Ishikawa (cell line): ENCODE measurements at regions not wholly inside any gene's neighbourhood (a gene's known extent, or its start where the extent isn't known, plus 50 kb on each side); places are given as distances from the start of the nearest gene placed in this dataset.

Experiments
- CEBPB ChIP-seq: IDR thresholded peaks from 2 replicates; pipeline ENCODE4 v1.6.1; 2012
- CREB1 ChIP-seq: IDR thresholded peaks from 2 replicates; pipeline ENCODE4 v1.6.1; 2012; ENCODE audit warnings: low read depth
- EGR1 ChIP-seq: IDR thresholded peaks from 2 replicates; pipeline ENCODE4 v1.6.1; 2012
- EP300 ChIP-seq: IDR thresholded peaks from 2 replicates; pipeline ENCODE4 v1.6.1; 2012; ENCODE audit warnings: borderline replicate concordance
- FOXM1 ChIP-seq: IDR thresholded peaks from 2 replicates; pipeline ENCODE4 v1.6.1; 2012; ENCODE audit warnings: low read depth, borderline replicate concordance
- MAX ChIP-seq: IDR thresholded peaks from 2 replicates; pipeline ENCODE4 v1.6.1; 2012
- NFIC ChIP-seq: IDR thresholded peaks from 2 replicates; pipeline ENCODE4 v1.6.1; 2012
- RAD21 ChIP-seq: IDR thresholded peaks from 2 replicates; pipeline ENCODE4 v1.6.1; 2012; ENCODE audit warnings: low read depth
- TAF1 ChIP-seq: IDR thresholded peaks from 2 replicates; pipeline ENCODE4 v1.6.1; 2012; ENCODE audit warnings: low read depth, mild to moderate bottlenecking
- TCF12 ChIP-seq: IDR thresholded peaks from 2 replicates; pipeline ENCODE4 v1.6.1; 2012; ENCODE audit warnings: low read depth
- TEAD4 ChIP-seq: IDR thresholded peaks from 2 replicates; pipeline ENCODE4 v1.6.1; 2012
- YY1 ChIP-seq: IDR thresholded peaks from 2 replicates; pipeline ENCODE4 v1.6.1; 2012; ENCODE audit warnings: low read depth
- ZBTB7A ChIP-seq: IDR thresholded peaks from 2 replicates; pipeline ENCODE4 v1.6.1; 2012; ENCODE audit warnings: low read depth
- TF ChIP-seq, protein P1 (sequence below): IDR thresholded peaks from 2 replicates; pipeline ENCODE4 v1.6.1; 2012
- TF ChIP-seq, protein P2 (sequence below): IDR thresholded peaks from 2 replicates; pipeline ENCODE4 v1.6.1; 2012; ENCODE audit warnings: low read depth, mild to moderate bottlenecking

GRCh38 chr9:19618816-19619215 lies 170.0 kb downstream of the SLC24A2 start:
- no peak for TF ChIP-seq TAF1
- no peak for TF ChIP-seq ZBTB7A
- no peak for TF ChIP-seq EGR1
- no peak for TF ChIP-seq CEBPB
- TF ChIP-seq CREB1: no peak
- TF ChIP-seq NFIC: no peak
- TF ChIP-seq, protein P1, sequence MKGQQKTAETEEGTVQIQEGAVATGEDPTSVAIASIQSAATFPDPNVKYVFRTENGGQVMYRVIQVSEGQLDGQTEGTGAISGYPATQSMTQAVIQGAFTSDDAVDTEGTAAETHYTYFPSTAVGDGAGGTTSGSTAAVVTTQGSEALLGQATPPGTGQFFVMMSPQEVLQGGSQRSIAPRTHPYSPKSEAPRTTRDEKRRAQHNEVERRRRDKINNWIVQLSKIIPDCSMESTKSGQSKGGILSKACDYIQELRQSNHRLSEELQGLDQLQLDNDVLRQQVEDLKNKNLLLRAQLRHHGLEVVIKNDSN: no peak
- no peak for TF ChIP-seq TCF12
- TF ChIP-seq YY1: no peak
- TF ChIP-seq TEAD4: no peak
- TF ChIP-seq, protein P2, sequence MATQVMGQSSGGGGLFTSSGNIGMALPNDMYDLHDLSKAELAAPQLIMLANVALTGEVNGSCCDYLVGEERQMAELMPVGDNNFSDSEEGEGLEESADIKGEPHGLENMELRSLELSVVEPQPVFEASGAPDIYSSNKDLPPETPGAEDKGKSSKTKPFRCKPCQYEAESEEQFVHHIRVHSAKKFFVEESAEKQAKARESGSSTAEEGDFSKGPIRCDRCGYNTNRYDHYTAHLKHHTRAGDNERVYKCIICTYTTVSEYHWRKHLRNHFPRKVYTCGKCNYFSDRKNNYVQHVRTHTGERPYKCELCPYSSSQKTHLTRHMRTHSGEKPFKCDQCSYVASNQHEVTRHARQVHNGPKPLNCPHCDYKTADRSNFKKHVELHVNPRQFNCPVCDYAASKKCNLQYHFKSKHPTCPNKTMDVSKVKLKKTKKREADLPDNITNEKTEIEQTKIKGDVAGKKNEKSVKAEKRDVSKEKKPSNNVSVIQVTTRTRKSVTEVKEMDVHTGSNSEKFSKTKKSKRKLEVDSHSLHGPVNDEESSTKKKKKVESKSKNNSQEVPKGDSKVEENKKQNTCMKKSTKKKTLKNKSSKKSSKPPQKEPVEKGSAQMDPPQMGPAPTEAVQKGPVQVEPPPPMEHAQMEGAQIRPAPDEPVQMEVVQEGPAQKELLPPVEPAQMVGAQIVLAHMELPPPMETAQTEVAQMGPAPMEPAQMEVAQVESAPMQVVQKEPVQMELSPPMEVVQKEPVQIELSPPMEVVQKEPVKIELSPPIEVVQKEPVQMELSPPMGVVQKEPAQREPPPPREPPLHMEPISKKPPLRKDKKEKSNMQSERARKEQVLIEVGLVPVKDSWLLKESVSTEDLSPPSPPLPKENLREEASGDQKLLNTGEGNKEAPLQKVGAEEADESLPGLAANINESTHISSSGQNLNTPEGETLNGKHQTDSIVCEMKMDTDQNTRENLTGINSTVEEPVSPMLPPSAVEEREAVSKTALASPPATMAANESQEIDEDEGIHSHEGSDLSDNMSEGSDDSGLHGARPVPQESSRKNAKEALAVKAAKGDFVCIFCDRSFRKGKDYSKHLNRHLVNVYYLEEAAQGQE: no peak
- TF ChIP-seq EP300: no peak
- TF ChIP-seq RAD21: no peak
- no peak for TF ChIP-seq FOXM1
- TF ChIP-seq MAX: no peak

GRCh38 chr9:19615036-19615624 lies 173.7 kb downstream of the SLC24A2 start:
- no peak for TF ChIP-seq EP300
- TF ChIP-seq EGR1: no peak
- no peak for TF ChIP-seq NFIC
- no peak for TF ChIP-seq CREB1
- TF ChIP-seq TCF12: no peak
- TF ChIP-seq FOXM1: no peak
- TF ChIP-seq RAD21: no peak
- TF ChIP-seq TEAD4: no peak
- TF ChIP-seq, protein P2: no peak
- TF ChIP-seq CEBPB: no peak
- no peak for TF ChIP-seq MAX
- TF ChIP-seq, protein P1: no peak
- no peak for TF ChIP-seq ZBTB7A
- TF ChIP-seq TAF1: no peak
- no peak for TF ChIP-seq YY1

DNA sequence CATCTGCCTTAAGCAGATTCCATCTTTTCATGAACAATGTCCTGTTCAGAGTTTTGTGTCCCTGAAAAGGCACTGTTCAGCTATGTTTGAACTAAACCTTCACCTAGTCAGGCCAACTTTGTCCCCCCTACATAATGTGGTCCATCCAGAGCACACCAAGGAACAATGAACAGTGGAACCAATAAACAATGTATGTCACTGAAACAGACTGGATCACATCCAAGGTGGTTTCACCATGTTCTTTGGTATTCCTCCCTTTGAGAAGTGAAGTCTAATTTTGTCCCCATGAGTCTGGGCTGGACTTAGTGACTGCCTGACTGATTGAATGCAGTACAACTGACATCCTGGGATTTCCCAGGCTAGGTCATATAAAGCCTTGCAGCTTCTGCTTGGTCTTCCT lies 174.5 kb downstream of the SLC24A2 start:
- no peak for TF ChIP-seq YY1
- TF ChIP-seq FOXM1: no peak
- TF ChIP-seq, protein P1: no peak
- TF ChIP-seq CEBPB: no peak
- TF ChIP-seq NFIC: no peak
- no peak for TF ChIP-seq TCF12
- no peak for TF ChIP-seq ZBTB7A
- TF ChIP-seq TAF1: no peak
- TF ChIP-seq MAX: no peak
- TF ChIP-seq EGR1: no peak
- no peak for TF ChIP-seq TEAD4
- no peak for TF ChIP-seq RAD21
- TF ChIP-seq, protein P2: no peak
- no peak for TF ChIP-seq CREB1
- TF ChIP-seq EP300: no peak
